ENCODE measurements at regions not wholly inside any gene's neighbourhood (a gene's known extent, or its start where the extent isn't known, plus 50 kb on each side); places are given as distances from the start of the nearest gene placed in this dataset.

- TF ChIP-seq CHD4 (IDR thresholded peaks at IDR 0.05) (no peak), HDAC6 (IDR thresholded peaks at IDR 0.05; ENCODE audit: unreplicated experiment) (no peak), HDGF (IDR thresholded peaks at IDR 0.05) (no peak), MAX (IDR thresholded peaks at IDR 0.05; ENCODE audit: low read depth, low read length) (no peak), RB1 (IDR thresholded peaks at IDR 0.05; ENCODE audit: borderline replicate concordance) (no peak), EZH2 (IDR thresholded peaks at IDR 0.05; ENCODE audit: borderline replicate concordance, control insufficient read depth, low read depth, low read length) (no peak), NR2C2 (IDR thresholded peaks at IDR 0.05; ENCODE audit: borderline replicate concordance, control insufficient read depth, insufficient read length, low read depth) (no peak), CTCF (IDR thresholded peaks at IDR 0.05 in 2 of 3, conservative IDR thresholded peaks at IDR 0.05 in 1 of 3; ENCODE audit: control insufficient read depth in 2 of 3, extremely low read depth in 1 of 3, insufficient read depth in 1 of 3, low read depth in 3 of 3, low read length in 3 of 3) (no peak), KAT2A (conservative IDR thresholded peaks at IDR 0.05; ENCODE audit: control insufficient read depth, low read depth, low read length) (no peak)
- TF ChIP-seq, protein P1, sequence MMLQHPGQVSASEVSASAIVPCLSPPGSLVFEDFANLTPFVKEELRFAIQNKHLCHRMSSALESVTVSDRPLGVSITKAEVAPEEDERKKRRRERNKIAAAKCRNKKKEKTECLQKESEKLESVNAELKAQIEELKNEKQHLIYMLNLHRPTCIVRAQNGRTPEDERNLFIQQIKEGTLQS (IDR thresholded peaks at IDR 0.05; ENCODE audit: borderline replicate concordance, extremely low read depth, low read depth, low read length) = no peak
These were observed 221.8 kb upstream of the KCNIP4 start for GRCh38 chr4:22170353-22170752.
